Endothelial cell of hepatic sinusoid (primary cell): ENCODE measurements at regions not wholly inside any gene's neighbourhood (a gene's known extent, or its start where the extent isn't known, plus 50 kb on each side); places are given as distances from the start of the nearest gene placed in this dataset.
"Not testable (repeated sequence)": the region's sequence is repeated elsewhere in the genome, so short reads cannot be mapped to it uniquely, and the experiment has no call there.

Source experiments
- in situ Hi-C: cut with HindIII; loops from 2 replicates; pipeline ENCODE4 v1.10.0; 2017; ENCODE audit warnings: low sequenced_read_pairs

DNA sequence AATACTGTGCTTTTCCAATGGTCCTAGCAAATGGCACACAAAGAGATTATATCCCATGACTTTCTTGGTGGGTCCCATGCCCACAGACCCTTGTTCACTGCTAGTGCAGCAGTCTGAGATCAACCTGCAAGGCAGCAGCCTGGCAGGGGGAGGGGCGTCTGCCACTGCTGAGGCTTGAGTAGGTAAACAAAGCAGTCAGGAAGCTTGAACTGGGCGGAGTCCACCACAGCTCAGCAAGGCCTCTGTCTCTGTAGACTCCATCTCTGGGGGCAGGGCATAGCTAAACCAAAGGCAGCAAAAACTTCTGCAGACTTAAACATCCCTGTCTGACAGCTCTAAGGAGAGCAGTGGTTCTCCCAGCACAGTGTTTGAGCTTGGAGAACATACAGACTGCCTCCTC, 82.9 kb downstream of the ZNF737 start:
- in situ Hi-C loops = no loop called here

DNA sequence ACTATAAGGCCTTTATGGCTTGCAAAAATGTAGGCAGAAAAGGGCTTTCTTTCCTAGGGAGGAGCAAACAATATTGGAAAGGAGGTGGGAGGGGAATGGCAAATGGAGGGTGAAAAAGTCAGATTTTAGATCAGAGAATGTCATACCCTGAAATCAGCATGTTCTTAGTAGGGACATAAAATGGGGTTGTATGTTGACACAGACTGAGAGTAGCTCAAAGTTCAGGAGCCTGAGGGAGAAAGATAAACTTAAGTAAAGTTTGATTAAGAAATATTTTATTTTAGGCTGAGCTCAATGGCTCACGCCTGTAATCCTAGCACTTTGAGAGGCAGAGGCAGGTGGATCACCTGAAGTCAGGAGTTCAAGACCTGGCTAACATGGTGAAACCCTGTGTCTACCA, 83.8 kb downstream of the ZNF737 start:
- in situ Hi-C loops = no loop called here

DNA sequence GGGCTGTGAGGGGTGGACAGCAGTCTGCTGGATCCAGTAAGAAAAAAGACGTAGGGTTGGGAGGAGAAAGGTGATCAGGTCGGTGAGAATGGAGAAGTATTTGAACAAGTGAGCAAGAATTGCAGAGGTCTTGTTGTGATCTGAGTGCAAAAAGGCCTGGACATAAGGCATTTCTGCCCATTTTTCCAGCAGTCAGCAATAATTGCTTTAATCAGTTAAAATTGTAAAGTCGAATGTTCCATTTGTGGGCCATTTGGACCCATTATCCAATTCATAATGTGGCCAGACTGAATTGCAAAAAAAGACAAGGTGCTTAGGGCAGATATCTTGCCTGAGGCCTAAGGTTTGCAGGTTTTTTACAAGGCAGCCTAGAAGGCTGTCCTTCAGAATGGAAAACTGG, 86.1 kb downstream of the ZNF737 start:
- in situ Hi-C loops = no loop called here

DNA sequence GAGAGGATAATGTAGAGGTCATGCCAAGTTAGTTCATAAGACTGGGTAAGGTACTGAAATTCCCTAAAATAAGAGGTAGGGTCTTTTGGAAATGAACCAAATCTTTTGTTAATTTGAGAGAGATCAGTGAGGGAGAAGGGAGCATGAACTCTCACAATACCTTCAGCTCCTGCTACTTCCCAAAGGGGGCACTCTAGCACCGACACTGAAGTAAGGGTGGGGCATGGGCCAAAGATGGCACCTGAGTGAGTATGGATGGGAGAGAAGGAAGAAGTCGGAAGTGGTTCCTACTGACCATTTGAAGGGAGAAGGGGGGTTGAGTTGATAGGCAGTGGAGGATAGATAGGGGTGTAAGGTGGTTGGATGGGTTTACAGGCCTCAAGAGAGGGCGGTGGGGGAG, 86.6 kb downstream of the ZNF737 start:
- in situ Hi-C loops = no loop called here

DNA sequence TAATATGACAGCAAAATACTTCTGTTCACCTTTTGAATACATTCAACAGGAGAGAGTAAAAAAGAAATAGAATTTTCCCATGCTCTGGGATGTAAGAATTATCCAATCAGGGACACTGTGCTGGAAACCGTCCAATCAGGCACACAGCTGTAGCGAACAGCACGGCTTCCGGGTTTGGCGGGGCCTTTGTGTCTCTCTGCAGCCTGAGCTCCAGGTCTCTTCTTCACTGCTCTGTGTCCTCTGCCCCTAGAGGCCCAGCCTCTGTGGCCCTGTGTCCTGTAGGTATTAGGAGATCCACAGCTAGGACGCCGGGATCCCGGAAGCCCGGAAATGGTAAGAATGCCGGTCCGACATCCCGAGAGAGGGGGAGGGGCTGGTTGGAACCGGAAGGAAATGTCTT, 92.7 kb downstream of the ZNF737 start:
- in situ Hi-C loops = no loop called here

GRCh38 chr19:20471431-20471830, 94.2 kb downstream of the ZNF737 start:
- in situ Hi-C loops = no loop called here

DNA sequence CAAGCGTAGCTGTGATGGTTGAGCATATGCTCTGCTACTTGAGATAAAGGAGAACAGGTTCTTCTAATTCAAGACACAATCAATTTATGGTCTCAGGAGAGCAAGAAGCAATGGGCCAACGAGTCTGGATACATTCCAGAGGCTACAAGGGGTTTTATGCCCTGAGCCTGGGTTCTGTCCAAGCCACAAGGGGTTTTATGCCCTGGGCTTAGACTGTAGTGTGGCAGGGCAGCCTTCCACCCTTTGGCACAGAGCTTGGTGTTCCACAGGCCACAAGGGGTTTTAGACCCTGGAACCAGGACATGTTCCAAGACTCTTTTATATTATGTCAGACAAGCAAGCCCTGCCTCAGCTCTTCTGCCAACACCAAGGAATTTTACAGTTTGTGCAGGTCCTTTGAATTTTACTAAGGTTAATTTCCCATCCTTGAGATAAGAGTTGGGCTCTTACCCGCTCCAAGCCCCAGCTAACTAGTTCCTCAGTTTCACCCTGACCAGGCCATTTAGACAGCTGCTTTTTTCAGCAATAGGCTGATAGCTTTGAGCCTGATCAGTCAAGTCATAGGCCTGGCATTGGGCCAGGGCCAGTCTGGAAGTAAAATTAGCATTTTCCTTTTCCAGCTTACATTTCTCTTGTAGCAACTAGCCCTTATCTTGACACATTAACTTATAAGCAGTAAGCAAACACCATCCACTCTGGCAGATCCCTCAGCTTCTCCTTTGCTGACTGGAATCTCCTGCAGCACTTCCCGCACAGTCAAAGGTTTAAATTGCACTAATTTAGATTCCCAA, 95.0 kb downstream of the ZNF737 start:
- in situ Hi-C loops = no loop called here

- in situ Hi-C loops = not testable (repeated sequence)
Observed at GRCh38 chr19:20466638-20466990, 99.0 kb downstream of the ZNF737 start.

DNA sequence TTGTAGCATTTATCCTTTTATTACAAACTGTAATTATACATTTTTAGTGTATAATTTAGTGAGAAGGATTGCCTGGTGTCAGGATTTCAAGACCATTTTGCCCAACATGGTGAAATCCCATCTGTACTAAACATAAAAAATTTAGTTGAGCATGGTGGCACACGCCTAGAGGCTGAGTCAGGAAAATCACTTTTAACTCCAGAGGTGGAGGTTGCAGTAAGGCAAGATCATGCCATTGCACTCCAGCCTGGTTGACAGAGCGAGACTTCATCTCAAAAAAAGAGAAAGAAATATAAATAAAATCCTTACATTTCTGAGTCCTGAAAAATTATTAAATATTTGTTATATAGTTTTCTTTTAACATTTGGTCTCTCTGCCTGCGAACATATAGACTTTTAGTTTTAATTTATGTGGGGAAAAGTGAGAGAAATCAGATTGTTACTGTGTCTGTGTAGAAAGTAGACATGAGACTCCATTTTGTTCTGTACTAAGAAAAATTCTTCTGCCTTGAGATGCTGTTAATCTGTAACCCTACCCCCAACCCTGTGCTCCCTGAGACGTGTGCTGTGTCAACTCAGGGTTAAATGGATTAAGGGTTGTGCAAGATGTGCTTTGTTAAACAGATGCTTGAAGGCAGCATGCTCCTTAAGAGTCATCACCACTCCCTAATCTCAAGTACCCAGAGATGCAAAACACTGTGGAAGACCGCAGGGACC, 99.5 kb downstream of the ZNF737 start:
- in situ Hi-C loops = not testable (repeated sequence)

DNA sequence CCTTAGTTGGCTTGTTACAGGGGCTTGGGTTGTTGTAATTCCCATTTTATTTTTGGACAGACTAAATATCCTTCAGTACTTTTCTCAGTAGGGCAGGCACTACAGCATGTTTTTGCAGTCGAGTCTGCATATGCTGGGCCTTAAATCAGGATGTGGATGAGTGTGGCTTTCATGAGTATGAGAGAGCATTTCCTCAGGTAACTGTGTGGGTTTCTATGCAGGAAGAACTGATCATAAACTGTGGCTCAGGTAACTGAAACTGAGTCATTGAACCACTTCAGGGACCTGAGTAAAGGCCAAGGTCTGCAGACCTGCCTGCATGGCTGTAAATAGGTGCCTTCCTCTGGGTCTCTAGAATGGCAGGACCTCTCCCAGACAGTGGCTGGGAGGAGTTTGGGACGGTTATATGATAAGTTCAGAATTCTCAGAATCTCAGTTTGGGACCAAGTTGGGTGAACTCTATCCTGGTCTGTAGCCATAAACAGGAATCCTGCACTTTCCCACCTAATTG, 112.1 kb downstream of the ZNF737 start:
- in situ Hi-C loops = no loop called here

- in situ Hi-C loops = loop anchor here (5.0 kb wide), 1 partner anchor 67 kb away; no protein-coding TSS in a partner anchor
Observed at GRCh38 chr19:20444202-20444885, 121.2 kb downstream of the ZNF737 start.

GRCh38 chr19:20432266-20432842, 133.2 kb downstream of the ZNF737 start:
- in situ Hi-C loops = not testable (repeated sequence)

GRCh38 chr19:20431826-20432225, 133.8 kb downstream of the ZNF737 start:
- in situ Hi-C loops = no loop called here

GRCh38 chr19:20423381-20424197, 142.0 kb downstream of the ZNF737 start:
- in situ Hi-C loops = no loop called here

GRCh38 chr19:20422216-20423205, 143.1 kb downstream of the ZNF737 start:
- in situ Hi-C loops = no loop called here

- in situ Hi-C loops = no loop called here
Observed at GRCh38 chr19:20416661-20417060, 148.9 kb downstream of the ZNF737 start.

- in situ Hi-C loops = no loop called here
Observed at GRCh38 chr19:20414120-20414519, 151.5 kb downstream of the ZNF737 start.

- in situ Hi-C loops = no loop called here
Observed at GRCh38 chr19:20413705-20414104, 151.9 kb downstream of the ZNF737 start.

DNA sequence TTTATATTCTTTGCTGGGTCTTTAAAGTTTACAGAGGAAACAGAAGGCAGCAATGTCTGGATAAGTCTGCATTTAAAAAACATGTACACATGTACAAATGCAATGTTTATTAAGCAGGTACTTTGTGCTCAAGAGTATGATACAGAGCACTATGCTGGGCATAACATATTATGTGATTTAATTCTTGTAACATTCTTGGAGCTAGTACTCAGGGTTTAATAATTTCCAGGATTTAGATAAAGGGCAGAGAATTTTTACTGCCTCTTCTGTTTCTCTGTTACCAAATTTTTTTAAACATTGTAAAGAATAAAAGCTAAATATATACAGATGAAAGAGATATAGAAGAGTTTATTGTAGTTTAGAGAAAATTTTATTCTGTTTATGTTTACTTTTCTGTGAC, 152.7 kb downstream of the ZNF737 start:
- in situ Hi-C loops = no loop called here
